Lung (tissue), 11 donors: ENCODE measurements at regions not wholly inside any gene's neighbourhood (a gene's known extent, or its start where the extent isn't known, plus 50 kb on each side); places are given as distances from the start of the nearest gene placed in this dataset.

Experiments
- ATAC-seq: fragments of 200-7000 bp; cut with Tn5 transposase; one replicate; pipeline ENCODE4 v1.9.1; 2020; ENCODE audit warnings: moderate number of reproducible peaks; ENCODE audit not compliant: insufficient read depth, low FRiP score
- DNase-seq, 3 donors: peaks; one replicate each; pipeline ENCODE4 v3.0.0-alpha.2; 2013 to 2017
- H3K27ac ChIP-seq, 2 donors: one replicate each; pipeline ENCODE4 v1.5.1; 2013; ENCODE audit warnings: mild to moderate bottlenecking in 2 of 2, moderate library complexity in 2 of 2, control low read depth in 1 of 2, inconsistent platforms in 1 of 2, low read depth in 1 of 2, low read length in 1 of 2
- H3K27me3 ChIP-seq, 3 donors: one replicate each; pipeline ENCODE4 v1.5.1; 2013; ENCODE audit warnings: low read length in 2 of 3; ENCODE audit not compliant: control insufficient read depth in 3 of 3, insufficient read depth in 3 of 3
- H3K36me3 ChIP-seq, 4 donors: one replicate each; pipeline ENCODE4 v1.5.1; 2013; ENCODE audit warnings: low read length in 4 of 4, mild to moderate bottlenecking in 1 of 4, moderate library complexity in 1 of 4; ENCODE audit not compliant: control insufficient read depth in 4 of 4, insufficient read depth in 4 of 4
- H3K4me1 ChIP-seq, 5 donors: one replicate each; pipeline ENCODE4 v1.5.1; 2013; ENCODE audit warnings: low read length in 5 of 5, mild to moderate bottlenecking in 2 of 5, moderate library complexity in 1 of 5; ENCODE audit not compliant: control insufficient read depth in 5 of 5, insufficient read depth in 5 of 5
- H3K4me3 ChIP-seq: one replicate; pipeline ENCODE4 v1.5.1; 2013; ENCODE audit warnings: mild to moderate bottlenecking, control low read depth, moderate library complexity
- H3K9ac ChIP-seq, 2 donors: one replicate each; pipeline ENCODE4 v1.5.1; 2013; ENCODE audit warnings: low read length in 2 of 2, control low read depth in 1 of 2; ENCODE audit not compliant: insufficient read depth in 1 of 2
- H3K9me3 ChIP-seq, 4 donors: one replicate each; pipeline ENCODE4 v1.5.1; 2013; ENCODE audit warnings: low read length in 3 of 4, mild to moderate bottlenecking in 1 of 4, moderate library complexity in 1 of 4; ENCODE audit not compliant: control insufficient read depth in 4 of 4, insufficient read depth in 3 of 4
- WGBS, 2 donors: extraction: QIAGEN DNeasy Blood & Tissue Kit; methylation state at CpG; one replicate each; pipeline ENCODE4 v1.1.7; 2013; 5-methylcytosine and 5-hydroxymethylcytosine counted together
- TF ChIP-seq, protein P1 (sequence below): IDR thresholded peaks from 2 replicates; pipeline ENCODE4 v1.5.1; 2012; ENCODE audit warnings: mild to moderate bottlenecking; ENCODE audit errors: control extremely low read depth, extremely low read depth
- donor health status: control.
- donor health status: control.
- donor health status: Bipolar disorder and iron deficiency.
- donor health status: healthy.
- donor health status: DM: yes; HTN: yes; CAD: no.

DNA sequence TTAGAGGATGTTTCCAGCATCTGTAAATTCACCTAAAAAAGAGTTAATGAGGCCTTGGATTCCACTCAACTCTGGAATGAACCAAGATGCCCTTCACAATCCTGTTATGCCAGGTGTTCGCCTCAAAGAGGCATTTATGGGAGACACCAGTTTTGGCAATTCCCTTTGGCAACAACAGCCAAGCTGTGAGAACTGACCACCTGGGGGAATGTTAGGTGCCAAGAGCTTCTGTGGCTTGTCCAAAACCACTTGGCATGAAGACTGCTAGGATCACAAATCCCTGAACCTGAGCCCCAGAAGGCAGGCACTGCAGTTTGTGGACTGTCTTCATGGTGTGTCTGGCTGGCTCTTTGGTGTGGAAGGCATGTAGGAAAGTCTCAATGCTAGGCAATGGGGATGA, 164.4 kb upstream of the BDNF start:
- WGBS, 2 donors, result 78 to 89% methylated on average over 1 of the region's 1 CpG
- ATAC-seq (no peak), DNase-seq (no peak)

DNA sequence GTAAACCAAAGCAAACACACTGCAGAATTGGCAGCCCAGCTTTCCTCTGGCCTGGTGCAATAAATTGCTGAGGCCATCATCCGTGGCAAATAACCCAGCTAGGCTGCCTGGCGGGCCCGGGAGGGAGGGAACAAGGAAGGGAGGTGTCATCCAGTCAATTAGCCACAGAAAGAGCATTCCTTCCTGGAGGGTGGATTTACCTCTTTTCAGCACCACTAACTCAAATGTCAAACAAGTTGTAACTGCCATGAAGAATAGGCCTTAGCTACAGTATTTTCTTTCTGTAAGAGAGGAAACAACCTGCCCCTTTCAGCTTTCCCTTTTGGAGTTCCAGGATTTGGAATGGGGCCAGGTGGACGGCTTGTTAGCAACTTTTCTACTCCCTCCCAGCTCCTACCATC, 163.8 kb upstream of the BDNF start:
- Histone ChIP-seq H3K27ac (no peak overlapping the region), H3K4me3 (no peak overlapping the region), H3K9me3 (no peaks in the 10 kb centered on the region), H3K4me1 (no peaks in the 10 kb centered on the region), H3K9ac (no peak overlapping the region), H3K27me3 (peaks cover 0 to 10% (median 10%) of the 10 kb centered on the region in 3 donors), H3K36me3 (no peaks in the 10 kb centered on the region)
- TF ChIP-seq, protein P1, sequence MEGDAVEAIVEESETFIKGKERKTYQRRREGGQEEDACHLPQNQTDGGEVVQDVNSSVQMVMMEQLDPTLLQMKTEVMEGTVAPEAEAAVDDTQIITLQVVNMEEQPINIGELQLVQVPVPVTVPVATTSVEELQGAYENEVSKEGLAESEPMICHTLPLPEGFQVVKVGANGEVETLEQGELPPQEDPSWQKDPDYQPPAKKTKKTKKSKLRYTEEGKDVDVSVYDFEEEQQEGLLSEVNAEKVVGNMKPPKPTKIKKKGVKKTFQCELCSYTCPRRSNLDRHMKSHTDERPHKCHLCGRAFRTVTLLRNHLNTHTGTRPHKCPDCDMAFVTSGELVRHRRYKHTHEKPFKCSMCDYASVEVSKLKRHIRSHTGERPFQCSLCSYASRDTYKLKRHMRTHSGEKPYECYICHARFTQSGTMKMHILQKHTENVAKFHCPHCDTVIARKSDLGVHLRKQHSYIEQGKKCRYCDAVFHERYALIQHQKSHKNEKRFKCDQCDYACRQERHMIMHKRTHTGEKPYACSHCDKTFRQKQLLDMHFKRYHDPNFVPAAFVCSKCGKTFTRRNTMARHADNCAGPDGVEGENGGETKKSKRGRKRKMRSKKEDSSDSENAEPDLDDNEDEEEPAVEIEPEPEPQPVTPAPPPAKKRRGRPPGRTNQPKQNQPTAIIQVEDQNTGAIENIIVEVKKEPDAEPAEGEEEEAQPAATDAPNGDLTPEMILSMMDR, result no peak
- ATAC-seq (no peak), DNase-seq (no peak)
- 42 to 48% methylated on average over 4 of the region's 4 CpGs for WGBS, 2 donors

More for the DNA sequence above, 164.4 kb upstream of the BDNF start:
- Histone ChIP-seq H3K9me3 (no peaks in the 10 kb centered on the region), H3K4me1 (no peaks in the 10 kb centered on the region), H3K27me3 (peaks cover 0 to 14% (median 10%) of the 10 kb centered on the region in 3 donors), H3K27ac (no peak overlapping the region), H3K4me3 (no peak overlapping the region), H3K9ac (no peak overlapping the region), H3K36me3 (no peaks in the 10 kb centered on the region)
- TF ChIP-seq, protein P1, result no peak

DNA sequence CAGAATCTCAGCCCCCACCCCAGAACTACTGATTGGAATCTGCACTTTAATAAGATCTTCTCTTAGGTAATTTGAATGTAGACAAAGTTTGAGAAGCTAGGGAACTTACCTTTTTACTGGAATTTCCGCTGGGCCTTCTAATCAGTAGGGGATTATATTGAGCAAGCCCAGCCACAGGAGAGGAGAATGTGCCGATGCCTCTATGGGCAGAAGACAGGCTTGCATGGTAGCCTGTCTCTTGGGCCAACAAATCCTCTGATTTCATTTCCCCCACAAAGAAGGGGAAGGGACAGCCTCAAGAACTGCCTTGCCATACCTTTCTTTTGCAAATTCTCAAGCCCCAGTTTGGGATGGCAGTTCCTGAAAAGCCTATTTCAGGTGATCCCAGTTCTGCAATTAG, 163.4 kb upstream of the BDNF start:
- WGBS, 2 donors, result 81 to 86% methylated on average over 2 of the region's 2 CpGs
- Histone ChIP-seq H3K27me3 (peaks cover 0 to 10% (median 10%) of the 10 kb centered on the region in 3 donors), H3K4me3 (no peak overlapping the region), H3K9ac (no peak overlapping the region), H3K4me1 (no peaks in the 10 kb centered on the region), H3K27ac (no peak overlapping the region), H3K36me3 (no peaks in the 10 kb centered on the region), H3K9me3 (no peaks in the 10 kb centered on the region)
- TF ChIP-seq, protein P1, result no peak
- ATAC-seq, result no peak
- DNase-seq, result no peak
